ENCODE measurements at regions not wholly inside any gene's neighbourhood (a gene's known extent, or its start where the extent isn't known, plus 50 kb on each side); places are given as distances from the start of the nearest gene placed in this dataset.

DNA sequence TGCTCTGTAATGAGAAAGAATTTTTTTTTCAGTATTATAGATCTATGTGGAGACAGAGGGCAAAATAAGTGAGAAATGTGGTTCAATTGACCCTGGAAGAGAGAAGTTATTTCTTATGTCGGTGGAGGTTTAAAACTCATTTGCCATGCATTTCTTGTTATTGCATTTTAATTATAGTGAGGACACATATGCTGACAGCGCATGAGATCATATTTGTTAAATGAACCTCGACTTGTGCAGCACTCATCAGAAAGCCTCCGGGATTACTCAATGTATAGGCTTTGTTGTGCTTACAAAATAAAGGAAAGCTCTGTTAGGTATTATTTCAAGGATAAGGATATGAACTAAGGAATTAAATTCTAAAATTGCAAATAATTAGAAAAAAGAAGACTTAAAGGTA, 915.1 kb upstream of the MAP3K7 start:
- Mint-ChIP-seq H3K4me1 (no peaks in the 10 kb centered on the region), H3K27me3 (ENCODE audit: low read depth) (no peaks in the 10 kb centered on the region), H3K36me3 (ENCODE audit: low read depth) (no peaks in the 10 kb centered on the region), H3K9me3 (no peaks in the 10 kb centered on the region), H3K27ac (no peak overlapping the region), H3K4me3 (no peak overlapping the region)
- TF ChIP-seq, protein P1, sequence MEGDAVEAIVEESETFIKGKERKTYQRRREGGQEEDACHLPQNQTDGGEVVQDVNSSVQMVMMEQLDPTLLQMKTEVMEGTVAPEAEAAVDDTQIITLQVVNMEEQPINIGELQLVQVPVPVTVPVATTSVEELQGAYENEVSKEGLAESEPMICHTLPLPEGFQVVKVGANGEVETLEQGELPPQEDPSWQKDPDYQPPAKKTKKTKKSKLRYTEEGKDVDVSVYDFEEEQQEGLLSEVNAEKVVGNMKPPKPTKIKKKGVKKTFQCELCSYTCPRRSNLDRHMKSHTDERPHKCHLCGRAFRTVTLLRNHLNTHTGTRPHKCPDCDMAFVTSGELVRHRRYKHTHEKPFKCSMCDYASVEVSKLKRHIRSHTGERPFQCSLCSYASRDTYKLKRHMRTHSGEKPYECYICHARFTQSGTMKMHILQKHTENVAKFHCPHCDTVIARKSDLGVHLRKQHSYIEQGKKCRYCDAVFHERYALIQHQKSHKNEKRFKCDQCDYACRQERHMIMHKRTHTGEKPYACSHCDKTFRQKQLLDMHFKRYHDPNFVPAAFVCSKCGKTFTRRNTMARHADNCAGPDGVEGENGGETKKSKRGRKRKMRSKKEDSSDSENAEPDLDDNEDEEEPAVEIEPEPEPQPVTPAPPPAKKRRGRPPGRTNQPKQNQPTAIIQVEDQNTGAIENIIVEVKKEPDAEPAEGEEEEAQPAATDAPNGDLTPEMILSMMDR (IDR thresholded peaks at IDR 0.05; ENCODE audit: unreplicated experiment in 3 of 3), result no peak

DNA sequence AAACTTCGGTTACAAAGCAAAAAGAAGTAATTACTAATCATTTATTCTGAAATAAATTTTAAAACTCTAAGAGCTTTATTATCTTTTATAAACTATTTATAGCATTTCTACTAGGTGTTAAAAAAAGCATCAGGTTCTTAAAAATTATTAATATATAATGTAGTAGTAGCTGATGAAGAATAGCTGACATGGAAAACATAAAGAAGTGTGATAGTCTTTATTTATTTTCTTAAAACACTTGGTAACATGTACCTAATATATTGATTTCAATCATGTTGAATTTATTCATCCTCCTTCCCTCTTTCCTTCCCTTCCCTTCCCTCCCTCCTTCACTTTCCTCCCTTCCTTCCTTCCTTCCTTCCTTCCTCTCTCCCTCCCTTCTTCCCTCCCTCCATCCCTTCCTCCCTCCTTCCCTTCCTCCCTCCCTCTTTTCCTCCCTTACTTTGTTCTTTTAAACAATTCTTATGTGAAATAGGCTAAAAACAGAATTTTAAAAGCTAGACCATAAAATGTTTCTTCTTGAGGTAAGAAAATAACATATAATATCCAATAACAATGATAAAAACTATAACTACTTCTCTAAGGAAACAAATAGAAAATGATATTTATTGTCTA, 913.9 kb upstream of the MAP3K7 start:
- Mint-ChIP-seq H3K27me3 (ENCODE audit: low read depth) (no peaks in the 10 kb centered on the region), H3K9me3 (no peaks in the 10 kb centered on the region), H3K4me1 (no peaks in the 10 kb centered on the region), H3K4me3 (no peak overlapping the region), H3K27ac (no peak overlapping the region), H3K36me3 (ENCODE audit: low read depth) (no peaks in the 10 kb centered on the region)
- TF ChIP-seq, protein P1 (IDR thresholded peaks at IDR 0.05; ENCODE audit: unreplicated experiment in 3 of 3), result no peak

DNA sequence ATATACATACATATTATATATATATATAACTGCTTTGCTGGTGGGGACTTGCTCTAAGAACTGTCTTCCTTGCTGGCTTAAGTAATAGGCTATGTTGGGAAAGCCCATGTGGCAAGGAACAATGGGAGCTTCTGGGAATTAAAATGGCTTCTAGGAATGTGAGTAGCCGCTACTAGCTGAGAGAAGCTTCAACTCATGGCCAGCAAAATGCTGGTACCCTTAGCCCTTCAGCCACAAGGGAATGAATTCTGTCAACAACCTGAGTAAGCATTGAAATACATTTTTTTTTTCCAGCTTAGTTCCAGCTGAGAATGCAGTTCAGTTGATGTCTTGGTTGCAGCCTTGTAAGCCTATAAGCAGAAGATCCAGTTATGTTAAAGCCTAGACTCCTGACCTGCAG, 911.7 kb upstream of the MAP3K7 start:
- H3K9me3 Mint-ChIP-seq, result no peaks in the 10 kb centered on the region
- H3K27me3 Mint-ChIP-seq (ENCODE audit: low read depth), result no peaks in the 10 kb centered on the region
- no peaks in the 10 kb centered on the region for H3K4me1 Mint-ChIP-seq
- TF ChIP-seq, protein P1 (IDR thresholded peaks at IDR 0.05; ENCODE audit: unreplicated experiment in 3 of 3), result no peak
- no peak overlapping the region for H3K27ac Mint-ChIP-seq
- no peaks in the 10 kb centered on the region for H3K36me3 Mint-ChIP-seq (ENCODE audit: low read depth)
- no peak overlapping the region for H3K4me3 Mint-ChIP-seq

DNA sequence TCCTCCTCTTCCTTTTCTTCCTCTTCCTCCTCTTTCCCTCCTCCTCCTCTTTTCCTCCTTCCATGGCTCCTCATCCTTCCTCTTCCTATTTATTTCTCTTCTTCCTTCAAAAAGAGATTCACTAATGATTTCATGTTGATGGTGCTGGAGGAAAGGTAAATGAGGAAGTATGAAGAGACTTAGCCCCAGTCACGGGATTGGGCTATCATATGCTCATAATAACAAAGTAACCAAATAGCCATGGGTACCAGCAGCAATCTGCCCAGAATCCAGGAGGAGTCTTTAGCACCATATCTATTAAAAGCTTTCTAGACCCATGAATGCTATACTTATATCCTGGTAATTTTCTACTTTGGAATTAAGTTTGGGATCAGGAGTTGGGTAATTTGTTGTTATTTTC, 910.9 kb upstream of the MAP3K7 start:
- TF ChIP-seq, protein P1 (IDR thresholded peaks at IDR 0.05; ENCODE audit: unreplicated experiment in 3 of 3), result no peak
- Mint-ChIP-seq H3K4me1 (no peaks in the 10 kb centered on the region), H3K36me3 (ENCODE audit: low read depth) (no peaks in the 10 kb centered on the region), H3K4me3 (no peak overlapping the region), H3K27me3 (ENCODE audit: low read depth) (no peaks in the 10 kb centered on the region), H3K27ac (no peak overlapping the region), H3K9me3 (no peaks in the 10 kb centered on the region)

DNA sequence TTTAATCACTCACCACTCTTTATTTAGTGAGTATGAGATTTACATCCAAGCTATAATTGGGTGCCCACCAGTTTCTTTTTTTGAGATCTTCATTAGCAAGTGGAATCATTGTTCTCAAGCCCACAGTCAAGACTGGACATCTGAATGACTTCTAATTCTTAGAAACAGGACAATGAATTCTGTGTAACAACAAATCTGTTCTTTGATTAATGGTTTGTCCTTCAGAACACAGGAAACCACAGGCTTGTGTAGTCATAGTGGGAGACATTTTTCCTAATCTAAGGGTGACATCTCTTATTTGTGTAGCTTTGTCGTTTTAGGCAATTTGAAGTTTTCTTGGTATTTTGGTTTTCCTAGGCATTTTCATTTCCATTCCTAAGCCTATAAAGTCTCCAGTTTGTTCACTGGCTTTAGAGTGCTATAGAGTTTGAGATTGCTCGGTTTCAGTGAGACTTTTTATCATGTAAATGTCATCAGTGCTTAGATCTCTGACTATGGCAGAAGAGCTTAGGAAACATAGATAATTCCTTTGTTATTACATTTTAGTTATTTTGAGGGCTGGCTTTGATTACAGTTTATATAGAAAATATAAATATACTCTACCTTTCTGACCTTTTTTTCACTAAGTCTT, 903.9 kb upstream of the MAP3K7 start:
- Mint-ChIP-seq H3K27me3 (ENCODE audit: low read depth) (no peaks in the 10 kb centered on the region), H3K36me3 (ENCODE audit: low read depth) (no peaks in the 10 kb centered on the region), H3K27ac (no peak overlapping the region), H3K4me3 (no peak overlapping the region), H3K9me3 (no peaks in the 10 kb centered on the region), H3K4me1 (no peaks in the 10 kb centered on the region)
- TF ChIP-seq, protein P1 (IDR thresholded peaks at IDR 0.05; ENCODE audit: unreplicated experiment in 3 of 3), result no peak

Data from nephron (organoid).